Fibroblast of skin of back (primary cell): ENCODE measurements at regions not wholly inside any gene's neighbourhood (a gene's known extent, or its start where the extent isn't known, plus 50 kb on each side); places are given as distances from the start of the nearest gene placed in this dataset.

Experiments
- DNase-seq: peaks from one replicate; pipeline ENCODE4 v3.0.0-alpha.2; 2013

GRCh38 chr2:116645155-116645554 is 1169.3 kb upstream of the DDX18 start:
- no peak for DNase-seq

- DNase-seq: no peak
Measured at GRCh38 chr2:116668691-116669090, 1145.8 kb upstream of the DDX18 start.

- DNase-seq: no peak
Measured at GRCh38 chr2:116669782-116670181, 1144.7 kb upstream of the DDX18 start.

GRCh38 chr2:116674188-116674587 is 1140.3 kb upstream of the DDX18 start:
- DNase-seq: no peak

GRCh38 chr2:116676776-116677175 is 1137.7 kb upstream of the DDX18 start:
- DNase-seq: no peak

- DNase-seq: no peak
Measured at GRCh38 chr2:116680256-116680936, 1134.1 kb upstream of the DDX18 start.

GRCh38 chr2:116687371-116687770 is 1127.1 kb upstream of the DDX18 start:
- no peak for DNase-seq

- DNase-seq: no peak
Measured at GRCh38 chr2:116692988-116693387, 1121.5 kb upstream of the DDX18 start.

GRCh38 chr2:116696223-116696622 is 1118.3 kb upstream of the DDX18 start:
- no peak for DNase-seq

GRCh38 chr2:116696903-116697302 is 1117.6 kb upstream of the DDX18 start:
- no peak for DNase-seq

- DNase-seq: peak; percentile 10
Measured at GRCh38 chr2:116706396-116706795, 1108.1 kb upstream of the DDX18 start.

- DNase-seq: no peak
Measured at GRCh38 chr2:116716038-116716437, 1098.5 kb upstream of the DDX18 start.

GRCh38 chr2:116716444-116716843 is 1098.0 kb upstream of the DDX18 start:
- no peak for DNase-seq

GRCh38 chr2:116717832-116718231 is 1096.7 kb upstream of the DDX18 start:
- no peak for DNase-seq

GRCh38 chr2:116718451-116718850 is 1096.0 kb upstream of the DDX18 start:
- DNase-seq: peak; percentile 7

- DNase-seq: peak; percentile 62
Measured at GRCh38 chr2:116719836-116720235, 1094.7 kb upstream of the DDX18 start.

- DNase-seq: no peak
Measured at GRCh38 chr2:116724550-116724949, 1089.9 kb upstream of the DDX18 start.

GRCh38 chr2:116732322-116732721 is 1082.2 kb upstream of the DDX18 start:
- no peak for DNase-seq

GRCh38 chr2:116733699-116734098 is 1080.8 kb upstream of the DDX18 start:
- DNase-seq: no peak

GRCh38 chr2:116737951-116738350 is 1076.5 kb upstream of the DDX18 start:
- DNase-seq: no peak

GRCh38 chr2:116747103-116747502 is 1067.4 kb upstream of the DDX18 start:
- no peak for DNase-seq

- DNase-seq: no peak
Measured at GRCh38 chr2:116749994-116750393, 1064.5 kb upstream of the DDX18 start.

- no peak for DNase-seq
Measured at GRCh38 chr2:116754381-116755101, 1060.0 kb upstream of the DDX18 start.

- no peak for DNase-seq
Measured at GRCh38 chr2:116761864-116762263, 1052.6 kb upstream of the DDX18 start.
